Esophagus muscularis mucosa (tissue), 3 donors: ENCODE measurements at regions not wholly inside any gene's neighbourhood (a gene's known extent, or its start where the extent isn't known, plus 50 kb on each side); places are given as distances from the start of the nearest gene placed in this dataset.

Experiments used
- POLR2A ChIP-seq: fragments of 450-650 bp; IDR thresholded peaks from one replicate; pipeline ENCODE4 v1.6.1; 2017; ENCODE audit warnings: antibody characterized with exemption, moderate library complexity, mild to moderate bottlenecking, low read depth
- TF ChIP-seq, protein P1 (sequence below), 3 experiments: fragments of 200-600 bp in 2 of 3; fragments of 450-650 bp in 1 of 3; sonication (generic) in 2 of 3; IDR thresholded peaks; one replicate each; pipeline ENCODE4 v1.5.1; 2017 to 2019; ENCODE audit warnings: antibody characterized with exemption in 3 of 3, mild to moderate bottlenecking in 2 of 3, moderate library complexity in 1 of 3

GRCh38 chr9:78559449-78559885 is 262.5 kb downstream of the PSAT1 start:
- TF ChIP-seq, protein P1, sequence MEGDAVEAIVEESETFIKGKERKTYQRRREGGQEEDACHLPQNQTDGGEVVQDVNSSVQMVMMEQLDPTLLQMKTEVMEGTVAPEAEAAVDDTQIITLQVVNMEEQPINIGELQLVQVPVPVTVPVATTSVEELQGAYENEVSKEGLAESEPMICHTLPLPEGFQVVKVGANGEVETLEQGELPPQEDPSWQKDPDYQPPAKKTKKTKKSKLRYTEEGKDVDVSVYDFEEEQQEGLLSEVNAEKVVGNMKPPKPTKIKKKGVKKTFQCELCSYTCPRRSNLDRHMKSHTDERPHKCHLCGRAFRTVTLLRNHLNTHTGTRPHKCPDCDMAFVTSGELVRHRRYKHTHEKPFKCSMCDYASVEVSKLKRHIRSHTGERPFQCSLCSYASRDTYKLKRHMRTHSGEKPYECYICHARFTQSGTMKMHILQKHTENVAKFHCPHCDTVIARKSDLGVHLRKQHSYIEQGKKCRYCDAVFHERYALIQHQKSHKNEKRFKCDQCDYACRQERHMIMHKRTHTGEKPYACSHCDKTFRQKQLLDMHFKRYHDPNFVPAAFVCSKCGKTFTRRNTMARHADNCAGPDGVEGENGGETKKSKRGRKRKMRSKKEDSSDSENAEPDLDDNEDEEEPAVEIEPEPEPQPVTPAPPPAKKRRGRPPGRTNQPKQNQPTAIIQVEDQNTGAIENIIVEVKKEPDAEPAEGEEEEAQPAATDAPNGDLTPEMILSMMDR (IDR thresholded peaks at IDR 0.05): no peak
- TF ChIP-seq POLR2A: no peak
